Fibroblast of skin of right biceps (primary cell): ENCODE measurements at regions not wholly inside any gene's neighbourhood (a gene's known extent, or its start where the extent isn't known, plus 50 kb on each side); places are given as distances from the start of the nearest gene placed in this dataset.

ENCODE experiments used
- DNase-seq: peaks from one replicate; pipeline ENCODE4 v3.0.0-alpha.2; 2013

DNA sequence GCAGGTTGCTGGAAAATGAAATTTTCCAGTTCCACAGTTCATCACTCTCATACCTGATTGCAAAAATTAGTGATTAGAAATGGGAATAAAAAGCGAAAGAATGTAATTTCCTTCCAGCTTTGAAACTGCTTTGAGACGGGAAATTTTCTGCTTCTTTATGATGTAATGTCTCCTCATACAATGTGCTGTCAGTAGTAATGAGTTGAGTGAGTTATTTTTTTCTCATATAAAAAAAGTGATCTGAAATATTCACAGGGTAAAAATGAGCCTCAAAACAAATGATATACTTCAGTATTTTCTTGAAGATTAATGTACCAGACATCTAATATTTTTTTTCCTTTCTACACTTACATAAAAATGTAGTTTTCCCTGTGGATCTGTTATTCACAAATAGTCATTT lies 179.1 kb upstream of the FAT4 start:
- no peak for DNase-seq

DNA sequence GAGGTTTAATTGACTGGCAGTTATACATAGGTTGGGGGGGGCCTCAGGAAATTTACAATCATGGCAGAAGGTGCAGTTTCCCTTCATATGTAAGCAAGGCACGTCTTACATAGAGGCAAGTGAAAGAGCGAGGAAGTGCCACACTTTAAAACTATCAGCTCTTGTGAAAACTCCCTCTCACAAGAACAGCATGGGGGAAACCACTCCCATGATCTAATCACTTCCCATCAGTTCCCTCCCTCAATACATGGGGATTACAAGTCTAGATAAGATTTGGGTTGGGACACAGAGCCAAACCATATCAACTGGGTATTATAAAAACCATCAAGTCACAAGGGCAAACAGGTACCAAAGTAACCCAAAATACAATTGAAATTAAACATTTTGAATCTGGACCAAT lies 182.0 kb upstream of the FAT4 start:
- DNase-seq, result no peak

DNA sequence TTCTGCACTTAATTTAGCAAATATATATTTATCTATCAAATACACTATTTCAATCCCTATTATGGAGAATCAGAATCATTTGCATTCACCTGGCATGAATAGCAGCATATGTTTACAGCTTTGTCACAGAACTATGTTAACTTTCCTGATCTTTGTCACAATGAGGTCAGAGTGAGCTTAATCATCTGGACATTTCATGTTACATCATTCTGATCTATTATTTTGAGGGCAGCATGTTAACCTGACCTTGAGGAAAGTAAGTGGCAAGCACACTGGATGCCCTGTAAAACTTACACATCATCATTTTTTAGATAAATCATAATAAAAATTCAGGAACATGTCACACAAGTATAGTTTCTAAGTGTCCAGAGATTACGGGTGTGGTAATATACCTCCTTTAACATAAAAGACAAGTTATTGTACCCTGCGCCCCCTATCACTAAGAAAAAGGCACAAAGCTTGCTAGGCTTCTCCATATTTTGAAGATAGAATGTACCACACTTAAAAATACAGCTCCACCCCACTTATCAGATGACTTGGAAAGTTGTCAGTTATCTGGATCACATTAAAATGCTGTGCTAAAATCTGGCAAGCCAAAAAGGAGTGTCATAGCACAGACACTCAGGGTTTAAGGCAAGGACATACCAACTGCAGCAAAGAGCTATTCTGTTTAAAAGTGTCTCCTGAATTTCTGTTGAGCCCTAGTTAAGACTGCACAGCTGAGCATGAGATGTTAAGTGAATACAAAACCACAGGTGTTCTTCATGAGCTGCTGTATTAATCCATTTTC lies 182.7 kb upstream of the FAT4 start:
- peak; percentile 26 for DNase-seq

DNA sequence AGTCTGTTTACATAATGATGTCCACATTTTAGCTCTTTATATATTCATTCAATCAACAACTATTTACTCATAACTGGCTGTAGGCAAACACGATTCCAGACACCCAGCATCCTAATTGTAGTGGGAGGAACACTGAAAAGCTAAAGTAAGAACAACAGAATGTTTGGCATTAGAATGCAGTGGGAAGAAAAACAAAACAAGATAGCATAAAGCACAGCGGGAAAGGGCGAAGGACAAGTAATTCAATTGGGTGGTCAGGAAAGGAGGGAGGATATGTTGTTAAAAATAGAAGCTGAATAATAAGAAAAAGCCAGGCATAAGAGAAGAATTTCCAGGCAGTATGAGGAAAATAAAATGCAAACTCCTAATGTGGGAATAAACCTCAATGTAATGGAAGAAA lies 189.5 kb upstream of the FAT4 start:
- no peak for DNase-seq

DNA sequence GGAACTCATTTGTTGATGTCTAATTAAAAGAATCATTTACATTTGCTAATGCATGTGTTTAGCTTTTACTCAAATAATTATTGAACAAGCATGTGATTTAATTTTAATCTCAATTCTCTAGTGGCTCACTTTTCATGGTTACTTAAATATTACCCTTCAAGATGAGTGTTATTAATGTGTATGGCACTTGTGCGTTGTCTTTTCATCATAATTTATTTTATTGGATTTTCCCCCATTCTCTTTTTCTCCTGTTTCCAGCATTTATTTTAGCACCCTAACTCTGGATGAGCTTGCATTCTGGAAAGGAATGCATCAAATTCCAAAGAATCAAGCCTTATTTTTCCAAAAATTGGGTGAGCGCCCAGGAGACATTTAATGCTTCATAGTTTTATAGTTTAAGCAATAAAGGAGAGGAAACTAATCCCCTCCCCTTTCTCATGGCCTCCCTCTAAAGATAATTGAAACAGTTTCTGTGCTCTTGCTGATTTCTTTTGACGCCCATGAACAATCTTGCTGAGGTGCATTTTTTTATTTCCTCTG lies 191.1 kb upstream of the FAT4 start:
- peak; percentile 77 for DNase-seq

DNA sequence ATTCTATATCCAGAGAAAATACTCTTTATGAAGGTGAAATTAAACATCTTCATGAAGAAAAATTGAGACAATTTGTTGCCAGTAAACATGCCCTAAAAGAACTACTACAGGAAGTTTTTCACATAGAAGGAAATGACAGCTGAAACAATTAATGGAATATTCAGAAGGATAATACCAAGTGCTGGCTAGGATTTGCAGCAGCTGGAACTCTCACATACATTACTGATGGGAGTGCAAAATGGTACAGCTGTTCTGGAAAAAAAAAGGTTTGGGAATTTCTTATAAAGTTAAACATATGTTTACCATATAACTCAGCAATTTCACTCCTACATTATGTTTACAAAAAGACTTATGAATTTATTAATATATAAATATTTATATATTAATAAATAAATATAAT lies 193.2 kb upstream of the FAT4 start:
- DNase-seq, result no peak

DNA sequence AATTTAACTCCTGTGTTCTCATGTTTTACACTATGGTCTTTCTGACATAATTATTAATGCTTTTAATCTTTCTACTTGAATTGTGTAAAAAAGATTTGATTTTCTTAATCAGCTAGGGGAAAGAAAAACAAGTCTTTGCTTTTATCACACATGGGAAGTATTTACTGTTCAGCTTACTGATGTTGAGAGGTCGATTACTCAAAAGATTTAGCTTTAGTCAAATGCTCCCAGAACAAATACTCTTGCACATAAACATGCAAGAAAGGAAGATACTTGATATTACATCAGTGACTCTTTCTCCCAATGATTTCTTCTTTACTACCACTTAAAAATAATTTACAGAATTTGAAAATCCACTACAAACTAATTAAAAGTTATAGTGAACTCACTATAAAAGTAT lies 198.3 kb upstream of the FAT4 start:
- no peak for DNase-seq

DNA sequence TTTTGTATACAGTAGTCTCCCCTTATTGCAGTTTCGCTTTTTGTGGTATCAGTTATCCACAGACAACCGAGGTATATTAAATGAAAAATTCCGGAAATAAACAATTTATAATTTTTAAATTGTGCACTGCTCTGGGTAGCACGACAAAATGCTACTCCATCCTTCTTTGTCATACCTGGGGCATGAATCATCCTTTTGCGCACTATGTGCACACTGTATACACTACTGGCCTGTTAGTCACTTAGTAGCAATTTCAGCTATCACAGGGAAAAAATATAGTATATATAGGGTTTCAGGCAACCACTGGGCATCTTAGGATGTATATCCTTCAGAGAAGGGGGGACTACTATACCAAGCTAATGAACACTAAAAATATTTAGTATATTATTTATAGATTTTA lies 198.8 kb upstream of the FAT4 start:
- DNase-seq, result peak; percentile 73

DNA sequence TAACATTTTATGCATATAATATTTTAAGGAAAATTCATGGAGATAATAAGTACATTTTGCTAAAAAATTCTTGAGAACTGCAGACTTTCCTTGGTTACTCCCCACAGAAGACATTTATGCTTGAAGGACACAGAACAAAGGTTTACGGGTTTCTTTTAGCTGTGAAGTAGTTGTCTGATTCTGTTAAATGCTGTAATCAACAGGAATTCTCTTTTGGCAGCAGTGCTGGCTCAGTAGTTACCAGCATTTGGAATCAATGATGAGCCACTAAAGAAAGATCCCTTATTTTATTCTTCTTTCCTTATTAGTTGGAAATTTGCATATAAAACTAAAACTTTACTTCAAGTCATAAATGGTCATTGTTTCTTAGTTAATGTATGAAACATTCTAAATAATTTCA lies 199.3 kb upstream of the FAT4 start:
- peak; percentile 34 for DNase-seq

DNA sequence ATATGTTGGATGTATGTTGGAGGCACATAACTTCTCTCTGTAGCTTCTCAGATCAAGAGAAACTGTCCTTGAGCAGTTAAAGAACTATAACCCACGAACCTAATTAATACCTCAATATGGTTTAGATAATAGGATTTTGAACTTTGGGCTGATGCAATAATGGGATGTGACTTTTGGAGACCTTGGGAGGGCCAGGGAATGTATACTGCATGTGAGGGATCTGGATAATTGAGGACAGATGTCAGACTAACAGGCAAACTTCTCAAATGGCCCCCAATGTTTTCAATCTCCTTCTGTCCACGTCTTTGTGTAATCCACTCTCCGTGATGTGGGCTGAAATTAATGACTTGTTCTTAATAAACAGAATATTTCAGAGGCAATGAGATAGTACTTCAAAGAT lies 202.2 kb upstream of the FAT4 start:
- DNase-seq, result peak; percentile 12

DNA sequence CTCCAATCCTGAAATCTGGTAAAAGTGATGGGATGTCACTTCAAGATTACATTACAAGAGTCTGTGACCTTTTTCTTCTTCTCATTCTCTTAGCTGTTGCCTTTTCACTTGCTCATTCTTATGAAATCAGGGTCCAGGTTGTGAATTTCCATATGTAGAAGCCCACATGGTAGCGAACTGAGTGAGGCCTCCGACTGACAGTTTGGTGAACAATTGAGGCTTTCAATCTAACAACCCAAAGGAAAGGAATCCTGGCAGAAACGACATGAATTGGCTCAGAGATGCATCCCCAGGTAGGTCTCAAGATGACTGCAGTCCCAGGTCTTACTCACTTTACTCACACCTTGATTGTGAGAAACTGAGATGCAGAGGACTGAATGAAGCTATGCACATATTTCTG lies 203.4 kb upstream of the FAT4 start:
- no peak for DNase-seq

DNA sequence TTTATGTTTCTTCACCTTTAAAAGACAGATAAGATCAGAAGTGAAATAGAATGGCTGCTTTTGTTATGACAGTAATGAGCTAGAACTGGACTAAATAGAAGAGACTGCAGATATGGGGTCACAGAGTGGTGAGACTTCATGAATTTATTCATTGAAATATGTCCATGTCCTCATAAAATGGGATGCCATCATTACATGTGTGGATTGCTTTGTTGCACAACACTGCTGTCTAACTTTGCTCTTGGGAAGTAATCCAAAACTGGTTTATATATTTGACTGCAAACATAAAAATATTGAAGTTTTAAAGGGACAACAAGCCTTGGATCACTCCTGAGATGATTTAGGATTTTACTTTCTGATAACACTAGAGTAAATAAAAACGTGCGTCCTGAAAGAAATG lies 209.2 kb upstream of the FAT4 start:
- DNase-seq, result peak; percentile 28

DNA sequence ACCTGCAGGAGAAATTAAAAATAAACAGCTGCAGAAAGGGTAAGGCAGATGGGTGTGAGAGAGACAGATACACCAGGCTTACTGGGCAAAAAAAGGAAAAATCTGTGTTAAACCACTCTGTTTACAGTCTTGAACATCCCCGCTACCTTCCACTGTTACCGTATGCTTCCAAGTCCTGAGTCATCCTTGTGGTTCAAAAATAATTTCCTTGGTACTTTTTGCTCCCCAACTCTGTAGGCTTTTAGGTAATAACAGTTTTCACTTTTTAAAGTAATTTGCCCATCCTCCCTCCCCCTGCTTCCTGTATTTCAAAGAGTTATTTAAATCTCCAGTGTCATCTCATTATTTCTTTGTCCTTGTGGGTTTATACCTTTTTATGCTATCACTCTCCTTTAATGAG lies 210.1 kb upstream of the FAT4 start:
- DNase-seq, result peak; percentile 38

DNA sequence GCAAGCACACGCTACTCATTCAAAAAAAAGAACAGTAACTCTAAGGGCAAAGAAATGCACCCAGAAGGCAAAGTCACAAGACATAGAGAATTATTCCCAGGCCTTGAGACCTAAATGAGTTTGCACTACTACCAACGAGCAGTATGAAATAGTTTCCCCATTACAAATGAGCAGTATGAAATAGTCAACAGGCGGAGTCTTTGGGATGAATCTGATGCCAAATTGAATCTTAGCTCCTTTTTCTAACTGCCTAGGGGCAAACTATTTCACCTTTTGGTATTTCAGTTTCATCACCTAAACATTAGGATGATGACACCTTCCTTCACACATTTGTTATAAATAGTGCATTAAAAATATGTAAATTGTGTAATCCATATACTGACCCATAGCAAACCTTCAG lies 213.0 kb upstream of the FAT4 start:
- peak; percentile 31 for DNase-seq

DNA sequence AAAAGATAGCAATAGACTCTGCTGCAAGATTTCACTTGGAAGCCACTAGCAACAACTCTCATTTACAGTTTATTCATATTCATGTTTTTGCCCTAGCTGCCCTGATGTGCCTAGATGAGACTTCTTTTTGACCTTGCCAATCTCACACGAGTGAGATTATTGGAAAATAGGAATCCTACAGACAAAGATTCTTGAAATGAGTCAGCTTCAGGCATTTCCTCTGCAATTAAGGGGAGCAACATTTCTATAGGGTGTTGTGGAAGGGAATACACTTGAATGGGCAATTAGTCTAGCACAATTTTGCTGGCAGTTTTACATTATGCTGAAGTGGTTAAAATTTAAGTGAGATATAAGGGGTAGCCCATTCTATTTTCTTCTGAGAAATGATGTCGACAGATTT lies 217.0 kb upstream of the FAT4 start:
- DNase-seq, result peak; percentile 43

DNA sequence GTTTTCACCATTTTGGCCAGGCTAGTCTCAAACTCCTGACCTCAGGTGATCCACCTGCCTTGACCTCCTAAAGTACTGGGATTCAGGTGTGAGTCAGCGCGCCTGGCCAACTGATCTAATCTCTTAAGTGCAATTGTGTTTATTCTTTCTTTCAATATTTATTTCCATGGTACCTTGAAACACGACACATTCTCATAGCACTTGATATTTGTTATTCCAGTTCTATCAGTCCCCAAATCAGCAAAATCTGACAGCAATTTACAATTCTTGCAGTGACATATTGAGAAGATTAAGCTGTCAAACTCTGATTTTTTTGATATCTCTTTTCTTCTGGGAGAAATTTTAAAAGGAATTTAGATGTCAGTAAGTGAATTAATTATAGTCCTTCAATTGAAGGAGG lies 218.1 kb upstream of the FAT4 start:
- DNase-seq, result no peak

DNA sequence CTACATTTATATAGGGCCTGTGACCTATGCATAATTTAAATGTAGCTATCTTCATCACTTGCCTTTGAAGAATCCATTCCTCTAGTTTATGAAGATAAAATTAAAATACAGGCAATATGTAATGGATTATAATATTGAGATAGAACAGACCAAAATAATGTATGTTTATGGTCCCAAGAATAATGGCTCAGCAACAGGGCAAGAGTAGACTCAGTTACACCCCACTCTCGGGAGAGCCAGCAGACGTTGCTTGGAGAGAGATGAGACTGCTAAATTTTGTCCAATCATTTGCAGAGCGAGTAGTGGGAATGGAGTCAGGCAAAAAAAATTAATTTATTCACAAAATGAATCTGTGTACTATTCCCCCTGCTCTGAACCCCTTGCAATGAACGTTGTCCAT lies 223.2 kb upstream of the FAT4 start:
- DNase-seq, result no peak

DNA sequence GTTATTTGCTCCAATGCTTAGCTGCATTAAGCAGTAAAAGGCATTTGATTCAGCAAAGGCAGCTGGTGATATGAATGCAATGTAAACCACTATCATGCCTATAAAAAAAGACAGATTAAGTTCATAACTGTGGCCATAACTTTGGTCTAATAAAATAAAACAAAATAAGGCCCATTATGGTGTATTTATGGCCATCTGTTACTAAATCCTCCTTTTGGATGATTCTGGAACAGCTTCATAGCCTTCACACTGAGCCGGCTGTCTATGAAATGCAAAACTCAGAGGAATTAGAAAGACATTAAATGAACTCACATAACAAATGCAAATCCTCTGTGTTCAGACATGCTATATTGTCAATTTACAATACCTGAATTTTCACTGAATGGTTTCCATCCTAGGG lies 223.7 kb upstream of the FAT4 start:
- no peak for DNase-seq

DNA sequence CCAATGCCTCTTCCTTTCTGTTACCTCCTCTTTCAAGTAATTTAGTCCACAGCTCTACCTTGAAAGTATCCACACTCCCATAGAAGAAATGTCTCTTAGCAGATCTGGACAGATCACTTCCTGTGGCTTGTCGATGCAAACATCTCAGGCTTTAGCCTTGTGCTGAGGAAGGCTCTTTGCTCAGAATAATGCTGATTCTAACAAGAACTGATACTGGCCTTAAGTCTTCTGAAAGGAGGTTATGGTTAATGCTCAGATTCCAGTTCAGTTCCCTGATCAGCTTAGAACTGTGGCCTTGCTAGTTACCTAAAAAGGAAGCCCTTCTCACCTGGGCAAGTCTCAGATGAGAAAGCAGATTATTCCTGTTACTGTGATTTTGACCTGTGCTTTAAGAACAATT lies 230.1 kb upstream of the FAT4 start:
- no peak for DNase-seq

DNA sequence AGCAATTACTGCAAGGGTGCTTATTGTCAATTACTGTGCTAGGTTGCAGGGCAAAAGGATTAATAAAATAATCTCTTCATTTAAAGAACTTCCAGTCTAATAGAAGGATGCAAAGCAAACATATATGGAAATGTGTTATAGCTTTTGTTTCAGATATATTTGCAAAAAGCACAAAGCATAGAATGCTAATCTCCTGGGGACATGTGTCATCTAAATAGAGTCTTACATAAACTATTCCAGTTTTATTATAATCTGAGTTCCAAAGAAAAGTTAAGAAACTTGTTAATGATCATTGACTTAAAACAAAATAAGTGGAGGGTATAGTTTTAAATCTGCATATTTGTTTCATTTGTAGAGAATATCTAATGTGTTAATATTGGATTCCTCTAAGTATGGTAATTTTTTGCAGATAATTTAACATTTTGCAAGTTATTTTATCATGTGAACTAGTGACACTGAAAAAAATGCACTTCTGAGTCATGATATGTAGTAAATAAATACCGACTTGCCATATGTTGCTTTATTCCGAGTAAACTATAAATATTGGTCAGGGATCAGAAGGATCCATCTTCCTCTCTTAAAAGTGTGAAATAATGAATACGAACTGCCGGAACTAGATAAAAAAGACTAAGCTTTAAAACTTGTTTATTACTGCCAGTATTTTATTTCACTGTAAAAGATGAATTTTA lies 231.9 kb upstream of the FAT4 start:
- DNase-seq, result no peak

DNA sequence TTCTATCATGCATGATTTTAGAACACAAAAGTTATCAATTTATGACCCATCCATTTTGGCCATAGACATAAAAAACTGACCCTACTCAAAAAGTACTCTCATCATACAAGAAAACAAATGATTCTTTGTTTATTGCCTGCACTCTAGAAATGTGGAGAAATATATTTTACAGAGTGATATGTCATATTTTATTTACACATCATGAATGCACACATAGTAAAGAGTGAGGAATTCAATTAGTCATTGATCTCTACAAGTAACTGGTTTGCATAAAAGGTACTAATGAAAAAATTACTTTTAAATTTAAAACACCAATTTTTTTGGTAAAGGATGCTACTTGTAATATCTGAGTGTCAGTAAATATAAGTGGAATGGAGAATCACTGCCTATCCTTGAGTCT lies 242.5 kb upstream of the FAT4 start:
- DNase-seq, result no peak

DNA sequence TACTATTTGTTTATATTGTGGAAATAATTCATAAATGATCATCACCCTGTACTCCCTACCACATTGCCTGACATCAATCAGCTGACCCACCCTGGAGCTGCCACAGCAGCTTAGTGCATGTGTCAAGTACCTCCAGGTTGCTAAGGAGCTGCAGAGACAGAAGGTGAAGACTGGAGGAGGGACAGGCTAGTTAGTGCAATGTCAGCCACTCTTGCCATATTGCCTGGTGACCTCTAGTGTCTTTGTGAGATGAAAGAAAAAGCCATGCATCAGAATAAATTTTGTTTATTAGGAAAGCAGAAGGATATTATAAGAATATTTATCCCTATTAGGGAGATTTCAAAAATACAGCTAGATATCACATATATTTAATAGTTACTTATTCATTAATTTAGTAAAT lies 243.9 kb upstream of the FAT4 start:
- DNase-seq, result no peak

DNA sequence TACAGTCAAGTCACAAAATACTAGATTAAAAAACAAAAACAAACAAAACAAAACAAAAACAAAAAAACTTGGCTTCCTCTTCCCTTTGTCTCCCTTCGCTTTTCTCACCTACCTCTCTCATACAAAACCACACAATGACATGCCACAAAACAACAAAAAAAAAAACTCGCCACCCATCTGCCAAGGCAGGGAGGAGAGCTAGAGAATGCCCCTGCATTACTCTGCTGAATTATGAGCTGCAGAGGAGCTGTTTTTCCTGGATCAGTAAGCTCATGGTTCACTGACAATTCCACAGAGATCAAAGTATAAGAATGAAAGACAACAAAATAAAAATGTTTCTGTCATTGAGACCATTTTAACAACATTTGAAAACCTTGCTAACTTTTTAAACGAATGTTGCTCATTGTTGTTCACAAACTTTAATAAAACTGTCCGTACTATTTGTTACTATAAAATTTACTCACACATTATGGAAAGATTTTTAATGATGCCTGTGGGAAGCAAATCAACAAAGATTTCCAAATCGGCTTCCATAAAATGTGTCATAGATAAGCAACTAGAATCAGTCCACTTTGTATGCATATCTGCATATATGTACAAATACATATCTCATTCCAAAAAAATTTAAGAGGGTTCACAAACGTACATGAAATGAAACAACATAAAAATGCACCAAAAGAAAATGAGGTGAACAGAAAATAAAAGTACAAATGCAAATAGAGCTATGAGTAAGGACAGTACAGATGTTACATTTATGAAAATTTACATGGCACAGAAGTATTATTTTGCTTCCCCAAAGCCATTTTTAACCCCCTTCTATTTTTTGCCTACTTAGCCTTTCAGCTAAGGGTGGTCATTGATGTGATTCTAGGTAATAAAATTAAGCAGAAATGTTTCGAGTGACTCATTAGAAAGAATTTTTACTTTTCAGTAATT lies 252.4 kb upstream of the FAT4 start:
- DNase-seq, result no peak
